Ascending aorta (tissue), 2 donors: ENCODE measurements at regions not wholly inside any gene's neighbourhood (a gene's known extent, or its start where the extent isn't known, plus 50 kb on each side); places are given as distances from the start of the nearest gene placed in this dataset.

Experiments used
- DNase-seq, 2 donors: peaks; one replicate each; pipeline ENCODE4 v3.0.0-alpha.2; 2019; ENCODE audit warnings: low spot score in 2 of 2
- H3K27ac ChIP-seq, 2 donors: fragments of 200-600 bp; sonication (generic); one replicate each; pipeline ENCODE4 v1.5.1; 2016 to 2017; ENCODE audit warnings: mild to moderate bottlenecking in 1 of 2
- H3K27me3 ChIP-seq: fragments of 200-600 bp; sonication (generic); one replicate; pipeline ENCODE4 v1.5.1; 2017
- H3K36me3 ChIP-seq, 2 donors: fragments of 200-600 bp; sonication (generic); one replicate each; pipeline ENCODE4 v1.5.1; 2016
- H3K4me1 ChIP-seq, 2 donors: fragments of 200-600 bp; sonication (generic); one replicate each; pipeline ENCODE4 v1.5.1; 2016 to 2017; ENCODE audit warnings: mild to moderate bottlenecking in 1 of 2
- H3K4me3 ChIP-seq, 2 donors: fragments of 200-600 bp; sonication (generic); one replicate each; pipeline ENCODE4 v1.5.1; 2016 to 2017; ENCODE audit warnings: mild to moderate bottlenecking in 1 of 2
- H3K9me3 ChIP-seq, 2 donors: fragments of 200-600 bp; sonication (generic); one replicate each; pipeline ENCODE4 v1.5.1; 2016
- intact Hi-C: fragments of 100-400 bp; cut with DNase I; formaldehyde crosslinking; loops from one replicate; pipeline ENCODE4 v1.15.1; 2023
- TF ChIP-seq, protein P1 (sequence below), 3 experiments: fragments of 200-600 bp in 2 of 3; fragments of 450-650 bp in 1 of 3; sonication (generic) in 2 of 3; IDR thresholded peaks; one replicate each; pipeline ENCODE4 v1.5.1; 2016 to 2019; ENCODE audit warnings: antibody characterized with exemption in 3 of 3, mild to moderate bottlenecking in 1 of 3, moderate library complexity in 1 of 3

GRCh38 chr6:130749402-130749801 lies 77.8 kb upstream of the SMLR1 start:
- H3K27me3 ChIP-seq: no peaks in the 10 kb centered on the region
- H3K27ac ChIP-seq: no peak overlapping the region
- intact Hi-C loops: no loop called here
- TF ChIP-seq, protein P1, sequence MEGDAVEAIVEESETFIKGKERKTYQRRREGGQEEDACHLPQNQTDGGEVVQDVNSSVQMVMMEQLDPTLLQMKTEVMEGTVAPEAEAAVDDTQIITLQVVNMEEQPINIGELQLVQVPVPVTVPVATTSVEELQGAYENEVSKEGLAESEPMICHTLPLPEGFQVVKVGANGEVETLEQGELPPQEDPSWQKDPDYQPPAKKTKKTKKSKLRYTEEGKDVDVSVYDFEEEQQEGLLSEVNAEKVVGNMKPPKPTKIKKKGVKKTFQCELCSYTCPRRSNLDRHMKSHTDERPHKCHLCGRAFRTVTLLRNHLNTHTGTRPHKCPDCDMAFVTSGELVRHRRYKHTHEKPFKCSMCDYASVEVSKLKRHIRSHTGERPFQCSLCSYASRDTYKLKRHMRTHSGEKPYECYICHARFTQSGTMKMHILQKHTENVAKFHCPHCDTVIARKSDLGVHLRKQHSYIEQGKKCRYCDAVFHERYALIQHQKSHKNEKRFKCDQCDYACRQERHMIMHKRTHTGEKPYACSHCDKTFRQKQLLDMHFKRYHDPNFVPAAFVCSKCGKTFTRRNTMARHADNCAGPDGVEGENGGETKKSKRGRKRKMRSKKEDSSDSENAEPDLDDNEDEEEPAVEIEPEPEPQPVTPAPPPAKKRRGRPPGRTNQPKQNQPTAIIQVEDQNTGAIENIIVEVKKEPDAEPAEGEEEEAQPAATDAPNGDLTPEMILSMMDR (IDR thresholded peaks at IDR 0.05): no peak
- no peaks in the 10 kb centered on the region for H3K36me3 ChIP-seq
- no peaks in the 10 kb centered on the region for H3K4me1 ChIP-seq
- DNase-seq: no peak
- no peaks in the 10 kb centered on the region for H3K9me3 ChIP-seq
- H3K4me3 ChIP-seq: no peak overlapping the region

DNA sequence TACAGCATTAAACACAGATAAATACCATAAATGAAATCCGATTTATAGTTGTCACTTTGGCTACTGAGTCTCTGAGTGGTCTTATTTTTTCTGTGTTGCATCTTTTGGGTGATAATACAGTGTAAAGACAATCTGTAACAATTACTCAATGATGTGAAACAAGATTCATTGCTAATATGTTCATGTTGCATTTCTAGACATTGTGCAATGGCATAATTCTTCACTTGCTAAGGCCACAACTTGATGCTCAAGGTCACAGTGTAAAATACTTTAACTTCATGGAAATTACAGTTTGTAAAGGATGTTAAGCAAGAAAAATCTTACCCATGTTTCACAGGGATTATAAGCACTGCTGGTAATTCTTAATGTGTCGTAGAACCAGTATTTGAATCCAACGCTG lies 74.9 kb upstream of the SMLR1 start:
- no peaks in the 10 kb centered on the region for H3K27me3 ChIP-seq
- H3K4me3 ChIP-seq: no peak overlapping the region
- TF ChIP-seq, protein P1 (IDR thresholded peaks at IDR 0.05): no peak
- DNase-seq: no peak
- intact Hi-C loops: no loop called here
- no peaks in the 10 kb centered on the region for H3K9me3 ChIP-seq
- peaks cover 0 to 2% of the 10 kb centered on the region in 2 donors for H3K4me1 ChIP-seq
- no peaks in the 10 kb centered on the region for H3K36me3 ChIP-seq
- no peak overlapping the region for H3K27ac ChIP-seq

DNA sequence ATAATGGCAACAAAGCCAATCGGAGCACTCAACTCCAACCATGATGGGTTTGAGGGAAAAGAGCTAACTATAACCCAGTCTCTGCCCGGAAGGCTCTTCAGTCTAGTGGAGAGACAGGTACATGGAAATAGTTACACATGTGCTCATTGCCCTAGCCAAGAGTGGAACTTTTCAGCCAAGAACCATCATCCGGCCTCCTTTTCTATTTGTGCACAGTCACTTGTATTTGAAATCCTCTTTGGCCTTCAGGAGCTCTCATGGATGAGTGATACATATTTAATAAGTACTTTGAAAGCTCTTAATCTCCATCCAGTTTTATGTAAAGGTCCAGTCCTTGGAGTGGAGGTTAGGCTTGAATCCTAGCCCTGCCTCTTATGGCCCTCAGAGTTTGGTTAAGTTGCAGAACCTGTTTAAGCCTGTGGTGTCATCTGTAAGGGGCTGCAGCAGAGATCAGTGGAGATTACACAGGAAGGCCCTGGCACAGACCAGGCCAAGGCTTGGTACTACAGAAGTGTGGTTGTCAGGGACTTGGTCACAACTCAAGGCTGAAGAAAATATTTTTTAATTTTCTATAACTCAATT lies 72.3 kb upstream of the SMLR1 start:
- TF ChIP-seq, protein P1 (IDR thresholded peaks at IDR 0.05): no peak
- intact Hi-C loops: no loop called here
- H3K4me3 ChIP-seq: no peak overlapping the region
- no peaks in the 10 kb centered on the region for H3K36me3 ChIP-seq
- DNase-seq: no peak
- H3K4me1 ChIP-seq: peaks cover 0 to 2% of the 10 kb centered on the region in 2 donors
- H3K27ac ChIP-seq: no peak overlapping the region
- no peaks in the 10 kb centered on the region for H3K9me3 ChIP-seq
- H3K27me3 ChIP-seq: no peaks in the 10 kb centered on the region

GRCh38 chr6:130755368-130756034 lies 71.7 kb upstream of the SMLR1 start:
- Histone ChIP-seq H3K4me3 (no peak overlapping the region), H3K27ac (no peak overlapping the region), H3K36me3 (no peaks in the 10 kb centered on the region), H3K9me3 (no peaks in the 10 kb centered on the region), H3K4me1 (peaks cover 0 to 2% of the 10 kb centered on the region in 2 donors), H3K27me3 (no peaks in the 10 kb centered on the region)
- DNase-seq: no peak
- TF ChIP-seq, protein P1 (IDR thresholded peaks at IDR 0.05): no peak
- intact Hi-C loops: no loop called here

DNA sequence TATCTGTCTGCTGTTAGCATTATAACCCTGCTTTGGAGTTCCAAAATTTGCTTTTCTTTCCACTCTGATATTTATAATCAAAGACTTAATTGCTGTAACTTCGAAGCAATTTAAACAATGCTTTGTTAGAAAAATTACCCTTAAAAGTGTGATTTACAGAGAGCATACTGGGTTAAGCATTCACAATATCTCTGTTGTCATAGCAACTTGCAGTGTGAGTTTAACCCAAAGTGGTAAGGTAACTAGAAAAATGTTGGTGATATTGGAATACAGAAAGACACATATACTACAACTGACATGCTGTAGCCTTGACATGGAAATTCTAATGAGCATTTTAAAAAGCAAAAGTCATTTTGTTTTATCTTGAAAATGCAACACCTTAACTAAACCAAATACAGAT lies 70.4 kb upstream of the SMLR1 start:
- no peak overlapping the region for H3K4me3 ChIP-seq

More for the DNA sequence above, 70.4 kb upstream of the SMLR1 start:
- no peaks in the 10 kb centered on the region for H3K27me3 ChIP-seq
- H3K27ac ChIP-seq: no peak overlapping the region
- no peaks in the 10 kb centered on the region for H3K9me3 ChIP-seq
- TF ChIP-seq, protein P1 (IDR thresholded peaks at IDR 0.05): no peak
- intact Hi-C loops: no loop called here
- H3K36me3 ChIP-seq: no peaks in the 10 kb centered on the region
- no peak for DNase-seq
- peaks cover 0 to 2% of the 10 kb centered on the region in 2 donors for H3K4me1 ChIP-seq
